HCT116 (cell line): ENCODE measurements at regions not wholly inside any gene's neighbourhood (a gene's known extent, or its start where the extent isn't known, plus 50 kb on each side); places are given as distances from the start of the nearest gene placed in this dataset.

Source experiments
- ATAC-seq: fragments of 200-7000 bp; cut with Tn5 transposase; 2 replicates; pipeline ENCODE4 v1.9.1; 2020; ENCODE audit warnings: mild to moderate bottlenecking, moderate library complexity
- BruUV-seq: library from RNA; stranded (reverse); fragments of 400-500 nt; replicated peaks from 2 replicates; lab custom pipeline; 2021; lab: Mats Ljungman, UMichigan
- CTCF ChIA-PET: fragments of 300-600 bp; sonication (Branson Sonifier 250); formaldehyde crosslinking; loops from one replicate; lab custom pipeline; 2021; ENCODE audit warnings: antibody characterized with exemption; lab: Charles Lee
- POLR2A ChIA-PET: fragments of 300-600, 350-600 bp; sonication (Branson Sonifier 250); formaldehyde crosslinking; loops from one replicate; lab custom pipeline; 2021; ENCODE audit warnings: antibody characterized with exemption; lab: Charles Lee
- RAD21 ChIA-PET, 2 experiments: fragments of 300-600 bp; sonication (Branson Sonifier 250); formaldehyde crosslinking; loops; one replicate each; lab custom pipeline; 2023; ENCODE audit warnings: low total read pairs in 2 of 2; ENCODE audit not compliant: uncharacterized antibody in 2 of 2, unreplicated experiment in 2 of 2, low non-redundant PET in 1 of 2; lab: Charles Lee
- DNase-seq: peaks from one replicate; pipeline ENCODE4 v3.0.0-alpha.2; 2010; ENCODE audit warnings: low read depth, low spot score
- H2AFZ ChIP-seq: fragments of 200-600 bp; shearing (Covaris generic), sonication (generic); 2 replicates; pipeline ENCODE4 v1.6.1; 2017; ENCODE audit warnings: low read depth, mixed run types, mixed read lengths, antibody characterized with exemption, low read length; ENCODE audit not compliant: poor library complexity, severe bottlenecking
- H3K27ac ChIP-seq: 2 replicates; pipeline ENCODE4 v1.5.1; 2012; ENCODE audit warnings: low read depth, low read length
- H3K27me3 ChIP-seq: fragments of 200-600 bp; sonication (generic); 2 replicates; pipeline ENCODE4 v1.6.1; 2016; ENCODE audit warnings: mixed run types, low read length, mixed read lengths; ENCODE audit not compliant: insufficient read depth
- H3K36me3 ChIP-seq, 2 experiments: fragments of 200-500 bp in 1 of 2; fragments of 200-600 bp in 1 of 2; sonication (Bioruptor generic) in 1 of 2; sonication (generic) in 1 of 2; 2 replicates each; pipeline versions ENCODE4 v1.5.1 to v1.6.1; 2014 to 2016; ENCODE audit warnings: low read length in 2 of 2, inconsistent platforms in 1 of 2, mixed read lengths in 1 of 2, mixed run types in 1 of 2; ENCODE audit not compliant: insufficient read depth in 2 of 2, control insufficient read depth in 1 of 2
- H3K4me1 ChIP-seq, 2 experiments: fragments of 200-600 bp in 1 of 2; sonication (generic) in 1 of 2; 2 replicates each; pipeline versions ENCODE4 v1.5.1 to v1.6.1; 2012 to 2017; ENCODE audit warnings: low read length in 2 of 2, inconsistent platforms in 1 of 2, mild to moderate bottlenecking in 1 of 2, mixed read lengths in 1 of 2, mixed run types in 1 of 2, moderate library complexity in 1 of 2; ENCODE audit not compliant: insufficient read depth in 2 of 2, control insufficient read depth in 1 of 2
- H3K4me2 ChIP-seq: fragments of 200-600 bp; sonication (generic); 2 replicates; pipeline ENCODE4 v1.6.1; 2017; ENCODE audit warnings: mixed run types, low read length, mixed read lengths
- H3K4me3 ChIP-seq, 2 experiments: fragments of 200-600 bp in 1 of 2; sonication (generic) in 1 of 2; replicated peaks in 1 of 2; 2 replicates each; pipeline ENCODE4 v1.5.1; 2011 to 2016; ENCODE audit warnings: low read length in 2 of 2, control low read depth in 1 of 2, low read depth in 1 of 2, mild to moderate bottlenecking in 1 of 2, mixed read lengths in 1 of 2, mixed run types in 1 of 2
- H3K79me2 ChIP-seq: fragments of 200-600 bp; sonication (generic); 2 replicates; pipeline ENCODE4 v1.6.1; 2017; ENCODE audit warnings: mild to moderate bottlenecking, mixed run types, low read length, moderate library complexity, mixed read lengths; ENCODE audit not compliant: insufficient read depth
- H3K9ac ChIP-seq: fragments of 200-600 bp; sonication (generic); 2 replicates; pipeline ENCODE4 v1.6.1; 2016; ENCODE audit warnings: low read length, mixed read lengths
- H3K9me2 ChIP-seq: fragments of 200-600 bp; sonication (generic), shearing (Covaris generic); 2 replicates; pipeline ENCODE4 v1.6.1; 2017; ENCODE audit warnings: mixed run types, mild to moderate bottlenecking, moderate library complexity; ENCODE audit not compliant: insufficient read depth
- H3K9me3 ChIP-seq, 2 experiments: fragments of 200-500 bp in 1 of 2; fragments of 200-600 bp in 1 of 2; sonication (Bioruptor generic) in 1 of 2; sonication (generic) in 1 of 2; 2 replicates each; pipeline ENCODE4 v1.6.1; 2014 to 2017; ENCODE audit warnings: low read length in 2 of 2, mixed read lengths in 2 of 2, inconsistent platforms in 1 of 2, low read depth in 1 of 2, mild to moderate bottlenecking in 1 of 2, mixed run types in 1 of 2, moderate library complexity in 1 of 2; ENCODE audit not compliant: control insufficient read depth in 1 of 2, insufficient read depth in 1 of 2
- H4K20me1 ChIP-seq: fragments of 200-600 bp; sonication (generic), shearing (Covaris generic); 2 replicates; pipeline ENCODE4 v1.6.1; 2017; ENCODE audit warnings: mixed run types, mild to moderate bottlenecking, moderate library complexity; ENCODE audit not compliant: insufficient read depth
- ELF1 ChIP-seq: IDR thresholded peaks from 2 replicates; pipeline ENCODE4 v1.6.1; 2012; ENCODE audit warnings: low read depth, borderline replicate concordance
- EZH2 ChIP-seq: fragments of 200-600 bp; sonication (generic); IDR thresholded peaks from 2 replicates; pipeline ENCODE4 v1.6.1; 2017; ENCODE audit warnings: antibody characterized with exemption, mixed run types
- FOSL1 ChIP-seq: IDR thresholded peaks from 2 replicates; pipeline ENCODE4 v1.6.1; 2012; ENCODE audit warnings: low read depth
- JUND ChIP-seq: IDR thresholded peaks from 2 replicates; pipeline ENCODE4 v1.6.1; 2012
- RAD21 ChIP-seq: IDR thresholded peaks from 2 replicates; pipeline ENCODE4 v1.6.1; 2012; ENCODE audit warnings: low read depth, mild to moderate bottlenecking
- SIN3A ChIP-seq: IDR thresholded peaks from 2 replicates; pipeline ENCODE4 v1.6.1; 2012; ENCODE audit warnings: low read depth
- SP1 ChIP-seq: IDR thresholded peaks from 2 replicates; pipeline ENCODE4 v1.6.1; 2012; ENCODE audit warnings: low read depth
- ZNF274 ChIP-seq: fragments of 200-500 bp; sonication (Bioruptor generic); IDR thresholded peaks from 2 replicates; pipeline ENCODE4 v1.6.1; 2014; ENCODE audit warnings: mild to moderate bottlenecking, low read depth, low read length, inconsistent platforms
- intact Hi-C: fragments of 100-400 bp; cut with micrococcal nuclease; formaldehyde crosslinking; loops from 2 replicates; pipeline ENCODE4 v1.10.0; 2022
- TF ChIP-seq, protein P1 (sequence below): IDR thresholded peaks from 2 replicates; pipeline ENCODE4 v1.6.1; 2012
- TF ChIP-seq, protein P2 (sequence below): IDR thresholded peaks from 2 replicates; pipeline ENCODE4 v1.6.1; 2012; ENCODE audit warnings: low read depth

GRCh38 chr3:25000971-25001591 is 427.0 kb upstream of the RARB start:
- Histone ChIP-seq H3K9me3 (no peaks in the 10 kb centered on the region), H3K4me3 (no peak overlapping the region), H3K9ac (no peak overlapping the region), H3K4me1 (no peaks in the 10 kb centered on the region), H3K27ac (no peak overlapping the region), H3K4me2 (no peak overlapping the region), H3K79me2 (no peaks in the 10 kb centered on the region), H3K36me3 (no peaks in the 10 kb centered on the region), H4K20me1 (no peaks in the 10 kb centered on the region), H3K9me2 (no peaks in the 10 kb centered on the region), H3K27me3 (peaks cover 8% of the 10 kb centered on the region; the same call in 1 of the 2 replicates), H2AFZ (no peak overlapping the region)
- ATAC-seq (no peak), DNase-seq (no peak)
- TF ChIP-seq, protein P1, sequence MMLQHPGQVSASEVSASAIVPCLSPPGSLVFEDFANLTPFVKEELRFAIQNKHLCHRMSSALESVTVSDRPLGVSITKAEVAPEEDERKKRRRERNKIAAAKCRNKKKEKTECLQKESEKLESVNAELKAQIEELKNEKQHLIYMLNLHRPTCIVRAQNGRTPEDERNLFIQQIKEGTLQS, result no peak
- TF ChIP-seq, protein P2, sequence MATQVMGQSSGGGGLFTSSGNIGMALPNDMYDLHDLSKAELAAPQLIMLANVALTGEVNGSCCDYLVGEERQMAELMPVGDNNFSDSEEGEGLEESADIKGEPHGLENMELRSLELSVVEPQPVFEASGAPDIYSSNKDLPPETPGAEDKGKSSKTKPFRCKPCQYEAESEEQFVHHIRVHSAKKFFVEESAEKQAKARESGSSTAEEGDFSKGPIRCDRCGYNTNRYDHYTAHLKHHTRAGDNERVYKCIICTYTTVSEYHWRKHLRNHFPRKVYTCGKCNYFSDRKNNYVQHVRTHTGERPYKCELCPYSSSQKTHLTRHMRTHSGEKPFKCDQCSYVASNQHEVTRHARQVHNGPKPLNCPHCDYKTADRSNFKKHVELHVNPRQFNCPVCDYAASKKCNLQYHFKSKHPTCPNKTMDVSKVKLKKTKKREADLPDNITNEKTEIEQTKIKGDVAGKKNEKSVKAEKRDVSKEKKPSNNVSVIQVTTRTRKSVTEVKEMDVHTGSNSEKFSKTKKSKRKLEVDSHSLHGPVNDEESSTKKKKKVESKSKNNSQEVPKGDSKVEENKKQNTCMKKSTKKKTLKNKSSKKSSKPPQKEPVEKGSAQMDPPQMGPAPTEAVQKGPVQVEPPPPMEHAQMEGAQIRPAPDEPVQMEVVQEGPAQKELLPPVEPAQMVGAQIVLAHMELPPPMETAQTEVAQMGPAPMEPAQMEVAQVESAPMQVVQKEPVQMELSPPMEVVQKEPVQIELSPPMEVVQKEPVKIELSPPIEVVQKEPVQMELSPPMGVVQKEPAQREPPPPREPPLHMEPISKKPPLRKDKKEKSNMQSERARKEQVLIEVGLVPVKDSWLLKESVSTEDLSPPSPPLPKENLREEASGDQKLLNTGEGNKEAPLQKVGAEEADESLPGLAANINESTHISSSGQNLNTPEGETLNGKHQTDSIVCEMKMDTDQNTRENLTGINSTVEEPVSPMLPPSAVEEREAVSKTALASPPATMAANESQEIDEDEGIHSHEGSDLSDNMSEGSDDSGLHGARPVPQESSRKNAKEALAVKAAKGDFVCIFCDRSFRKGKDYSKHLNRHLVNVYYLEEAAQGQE, result no peak
- TF ChIP-seq JUND, result no peak
- TF ChIP-seq SIN3A, result no peak
- TF ChIP-seq SP1, result no peak
- no peak for TF ChIP-seq ELF1
- TF ChIP-seq FOSL1, result no peak
- TF ChIP-seq RAD21, result no peak
- TF ChIP-seq ZNF274, result no peak
- TF ChIP-seq EZH2, result no peak
- ChIA-PET CTCF (no interaction called here), RAD21 (no interaction called here), POLR2A (no interaction called here)
- intact Hi-C loops, result no loop called here
- no TSS peak for BruUV-seq
